Ovary (tissue), 3 donors: ENCODE measurements at regions not wholly inside any gene's neighbourhood (a gene's known extent, or its start where the extent isn't known, plus 50 kb on each side); places are given as distances from the start of the nearest gene placed in this dataset.

Source experiments
- CTCF ChIP-seq, 3 donors: fragments of 450-650 bp in 2 of 3; fragments of 200-600 bp in 1 of 3; IDR thresholded peaks; one replicate each; pipeline versions ENCODE4 v1.5.1 to v1.8.0; 2016 to 2022; ENCODE audit warnings: antibody characterized with exemption in 3 of 3, mild to moderate bottlenecking in 1 of 3
- EP300 ChIP-seq: sonication (generic); formaldehyde crosslinking; IDR thresholded peaks from one replicate; pipeline ENCODE4 v1.6.1; 2017; ENCODE audit warnings: antibody characterized with exemption
- POLR2A ChIP-seq: fragments of 450-650 bp; IDR thresholded peaks from one replicate; pipeline ENCODE4 v1.6.1; 2017; ENCODE audit warnings: antibody characterized with exemption, mild to moderate bottlenecking, moderate library complexity
- donor health status: DM: no; HTN: no; CAD: no.

DNA sequence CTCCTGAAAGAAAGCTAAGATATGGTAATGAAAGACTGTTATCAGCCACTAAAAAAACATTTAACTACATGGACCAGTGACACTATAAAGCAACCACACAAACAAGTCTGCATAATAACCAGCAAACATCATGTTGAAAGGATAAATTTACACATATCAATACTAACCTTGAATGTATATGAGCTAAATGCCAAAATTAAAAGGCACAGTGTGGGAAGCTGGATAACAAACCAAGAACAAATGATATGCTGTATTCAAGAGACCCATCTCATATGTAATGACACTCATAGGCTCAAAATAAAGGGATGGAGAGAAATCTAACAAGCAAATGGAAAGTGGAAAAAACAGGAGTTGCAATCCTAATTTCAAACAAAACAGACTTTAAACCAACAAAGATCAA is 213.1 kb upstream of the CDH2 start:
- TF ChIP-seq CTCF (IDR thresholded peaks at IDR 0.05) (no peak), POLR2A (no peak), EP300 (no peak)
